ENCODE measurements at regions not wholly inside any gene's neighbourhood (a gene's known extent, or its start where the extent isn't known, plus 50 kb on each side); places are given as distances from the start of the nearest gene placed in this dataset.

GRCh38 chr3:139202959-139203349 is 140.9 kb upstream of the MRPS22 start:
- Mint-ChIP-seq H3K27ac (no peak overlapping the region), H3K9me3 (no peaks in the 10 kb centered on the region), H3K36me3 (ENCODE audit: low read depth) (no peaks in the 10 kb centered on the region), H3K4me1 (no peaks in the 10 kb centered on the region), H3K27me3 (peaks cover 4% of the 10 kb centered on the region), H3K4me3 (no peak overlapping the region)
- no peak for DNase-seq
- POLR2A ChIA-PET = no interaction called here
- CTCF ChIA-PET = interaction anchor here (1.5 kb wide), 1 partner anchor 91 kb away, joined by 3 read pairs; no protein-coding TSS in a partner anchor

GRCh38 chr3:139203752-139204151 is 140.1 kb upstream of the MRPS22 start:
- no peak overlapping the region for H3K4me3 Mint-ChIP-seq
- H3K27ac Mint-ChIP-seq = no peak overlapping the region
- no peaks in the 10 kb centered on the region for H3K9me3 Mint-ChIP-seq
- POLR2A ChIA-PET = no interaction called here
- H3K36me3 Mint-ChIP-seq (ENCODE audit: low read depth) = no peaks in the 10 kb centered on the region
- CTCF ChIA-PET = interaction anchor here (1.5 kb wide), 1 partner anchor 91 kb away, joined by 3 read pairs; no protein-coding TSS in a partner anchor
- no peaks in the 10 kb centered on the region for H3K4me1 Mint-ChIP-seq
- no peak for DNase-seq
- peaks cover 6% of the 10 kb centered on the region for H3K27me3 Mint-ChIP-seq

GRCh38 chr3:139204728-139205127 is 139.1 kb upstream of the MRPS22 start:
- peaks cover 11% of the 10 kb centered on the region for H3K27me3 Mint-ChIP-seq
- no peaks in the 10 kb centered on the region for H3K9me3 Mint-ChIP-seq
- ChIA-PET CTCF (no interaction called here), POLR2A (no interaction called here)
- no peak for DNase-seq
- no peak overlapping the region for H3K27ac Mint-ChIP-seq
- no peaks in the 10 kb centered on the region for H3K4me1 Mint-ChIP-seq
- H3K4me3 Mint-ChIP-seq = no peak overlapping the region
- H3K36me3 Mint-ChIP-seq (ENCODE audit: low read depth) = no peaks in the 10 kb centered on the region

- CTCF ChIA-PET = no interaction called here
- Mint-ChIP-seq H3K36me3 (ENCODE audit: low read depth) (no peaks in the 10 kb centered on the region), H3K4me1 (no peaks in the 10 kb centered on the region), H3K27ac (no peak overlapping the region), H3K4me3 (no peak overlapping the region), H3K27me3 (peaks cover 15% of the 10 kb centered on the region), H3K9me3 (no peaks in the 10 kb centered on the region)
- DNase-seq = no peak
- POLR2A ChIA-PET = no interaction called here
These were observed 129.9 kb upstream of the MRPS22 start for GRCh38 chr3:139213936-139214335.

GRCh38 chr3:139216958-139217357 is 126.9 kb upstream of the MRPS22 start:
- peaks cover 14% of the 10 kb centered on the region for H3K27me3 Mint-ChIP-seq
- no peak for DNase-seq
- ChIA-PET POLR2A (no interaction called here), CTCF (no interaction called here)
- no peaks in the 10 kb centered on the region for H3K36me3 Mint-ChIP-seq (ENCODE audit: low read depth)
- H3K4me3 Mint-ChIP-seq = no peak overlapping the region
- H3K27ac Mint-ChIP-seq = no peak overlapping the region
- H3K4me1 Mint-ChIP-seq = no peaks in the 10 kb centered on the region
- H3K9me3 Mint-ChIP-seq = no peaks in the 10 kb centered on the region

- Mint-ChIP-seq H3K27me3 (peaks cover 14% of the 10 kb centered on the region), H3K36me3 (ENCODE audit: low read depth) (no peaks in the 10 kb centered on the region), H3K27ac (no peak overlapping the region), H3K4me3 (no peak overlapping the region), H3K9me3 (no peaks in the 10 kb centered on the region), H3K4me1 (no peaks in the 10 kb centered on the region)
- no peak for DNase-seq
- ChIA-PET CTCF (no interaction called here), POLR2A (no interaction called here)
These were observed 126.2 kb upstream of the MRPS22 start for GRCh38 chr3:139217633-139218032.

- CTCF ChIA-PET = no interaction called here
- no peaks in the 10 kb centered on the region for H3K9me3 Mint-ChIP-seq
These were observed 125.8 kb upstream of the MRPS22 start for GRCh38 chr3:139218046-139218445.

GRCh38 chr3:139219463-139219862 is 124.4 kb upstream of the MRPS22 start:
- DNase-seq = no peak
- H3K9me3 Mint-ChIP-seq = no peaks in the 10 kb centered on the region
- peaks cover 12% of the 10 kb centered on the region for H3K27me3 Mint-ChIP-seq
- H3K4me3 Mint-ChIP-seq = no peak overlapping the region
- H3K27ac Mint-ChIP-seq = no peak overlapping the region
- ChIA-PET CTCF (no interaction called here), POLR2A (no interaction called here)
- H3K4me1 Mint-ChIP-seq = no peaks in the 10 kb centered on the region
- no peaks in the 10 kb centered on the region for H3K36me3 Mint-ChIP-seq (ENCODE audit: low read depth)

More at GRCh38 chr3:139218046-139218445, 125.8 kb upstream of the MRPS22 start:
- Mint-ChIP-seq H3K36me3 (ENCODE audit: low read depth) (no peaks in the 10 kb centered on the region), H3K4me1 (no peaks in the 10 kb centered on the region), H3K27me3 (peaks cover 14% of the 10 kb centered on the region), H3K4me3 (no peak overlapping the region), H3K27ac (no peak overlapping the region)
- no peak for DNase-seq
- POLR2A ChIA-PET = no interaction called here

- Mint-ChIP-seq H3K27ac (no peak overlapping the region), H3K9me3 (no peaks in the 10 kb centered on the region), H3K4me3 (no peak overlapping the region), H3K4me1 (no peaks in the 10 kb centered on the region), H3K27me3 (peaks cover 7% of the 10 kb centered on the region), H3K36me3 (ENCODE audit: low read depth) (no peaks in the 10 kb centered on the region)
- POLR2A ChIA-PET = no interaction called here
- DNase-seq = no peak
- CTCF ChIA-PET = no interaction called here
These were observed 121.6 kb upstream of the MRPS22 start for GRCh38 chr3:139222100-139222657.

- H3K27ac Mint-ChIP-seq = no peak overlapping the region
- no peaks in the 10 kb centered on the region for H3K36me3 Mint-ChIP-seq (ENCODE audit: low read depth)
- H3K9me3 Mint-ChIP-seq = no peaks in the 10 kb centered on the region
These were observed 118.3 kb upstream of the MRPS22 start for GRCh38 chr3:139225548-139225947.

GRCh38 chr3:139226731-139227130 is 117.1 kb upstream of the MRPS22 start:
- DNase-seq = no peak
- Mint-ChIP-seq H3K36me3 (ENCODE audit: low read depth) (no peaks in the 10 kb centered on the region), H3K4me3 (no peak overlapping the region), H3K9me3 (no peaks in the 10 kb centered on the region), H3K4me1 (no peaks in the 10 kb centered on the region), H3K27ac (no peak overlapping the region), H3K27me3 (peaks cover 2% of the 10 kb centered on the region)
- POLR2A ChIA-PET = no interaction called here
- CTCF ChIA-PET = no interaction called here

More at GRCh38 chr3:139225548-139225947, 118.3 kb upstream of the MRPS22 start:
- POLR2A ChIA-PET = no interaction called here
- DNase-seq = no peak
- H3K4me1 Mint-ChIP-seq = no peaks in the 10 kb centered on the region
- peaks cover 2% of the 10 kb centered on the region for H3K27me3 Mint-ChIP-seq
- H3K4me3 Mint-ChIP-seq = no peak overlapping the region
- CTCF ChIA-PET = no interaction called here

GRCh38 chr3:139227165-139227564 is 116.7 kb upstream of the MRPS22 start:
- ChIA-PET CTCF (no interaction called here), POLR2A (no interaction called here)
- no peak overlapping the region for H3K27ac Mint-ChIP-seq
- DNase-seq = no peak
- no peaks in the 10 kb centered on the region for H3K36me3 Mint-ChIP-seq (ENCODE audit: low read depth)
- no peaks in the 10 kb centered on the region for H3K4me1 Mint-ChIP-seq
- no peaks in the 10 kb centered on the region for H3K9me3 Mint-ChIP-seq
- peaks cover 2% of the 10 kb centered on the region for H3K27me3 Mint-ChIP-seq
- no peak overlapping the region for H3K4me3 Mint-ChIP-seq

- no peaks in the 10 kb centered on the region for H3K4me1 Mint-ChIP-seq
- no peaks in the 10 kb centered on the region for H3K9me3 Mint-ChIP-seq
- H3K4me3 Mint-ChIP-seq = no peak overlapping the region
- no peak overlapping the region for H3K27ac Mint-ChIP-seq
- POLR2A ChIA-PET = no interaction called here
- CTCF ChIA-PET = no interaction called here
- H3K27me3 Mint-ChIP-seq = peaks cover 2% of the 10 kb centered on the region
- DNase-seq = no peak
- H3K36me3 Mint-ChIP-seq (ENCODE audit: low read depth) = no peaks in the 10 kb centered on the region
These were observed 116.0 kb upstream of the MRPS22 start for GRCh38 chr3:139227827-139228226.

GRCh38 chr3:139230391-139230790 is 113.4 kb upstream of the MRPS22 start:
- Mint-ChIP-seq H3K4me1 (no peaks in the 10 kb centered on the region), H3K4me3 (no peak overlapping the region), H3K27me3 (peaks cover 2% of the 10 kb centered on the region), H3K27ac (no peak overlapping the region), H3K36me3 (ENCODE audit: low read depth) (no peaks in the 10 kb centered on the region), H3K9me3 (no peaks in the 10 kb centered on the region)
- POLR2A ChIA-PET = no interaction called here
- no peak for DNase-seq
- CTCF ChIA-PET = no interaction called here

Measured in activated CD4-positive, alpha-beta memory T cell treated with anti-CD3 and anti-CD28 coated beads, Interleukin-2, amount 10 ng/mL, durations not matched to agents 7 days and 5 days (primary cell).